CD4-positive, alpha-beta T cell (primary cell): ENCODE measurements at regions not wholly inside any gene's neighbourhood (a gene's known extent, or its start where the extent isn't known, plus 50 kb on each side); places are given as distances from the start of the nearest gene placed in this dataset.

ENCODE experiments used
- ATAC-seq: fragments of 200-7000 bp; cut with Tn5 transposase; one replicate; pipeline ENCODE4 v1.10.0; 2022; ENCODE audit warnings: mild to moderate bottlenecking; ENCODE audit not compliant: poor library complexity
- CTCF ChIA-PET: fragments of 350-600 bp; sonication (Branson Sonifier 250); formaldehyde crosslinking; loops from one replicate; lab custom pipeline; 2021; ENCODE audit warnings: antibody characterized with exemption, inconsistent platforms; lab: Charles Lee
- POLR2A ChIA-PET: fragments of 350-600 bp; sonication (Branson Sonifier 250); formaldehyde crosslinking; loops from one replicate; lab custom pipeline; 2021; ENCODE audit warnings: antibody characterized with exemption, inconsistent platforms; lab: Charles Lee
- DNase-seq, 14 experiments: peaks; one replicate each; pipeline ENCODE4 v3.0.0-alpha.2; 2013 to 2020; ENCODE audit warnings: mixed read lengths in 2 of 14
- H3K27ac ChIP-seq, 2 donors: one replicate each; pipeline versions ENCODE4 v1.5.1 to v1.7.0; 2013; ENCODE audit warnings: low read length in 2 of 2, low read depth in 1 of 2, mild to moderate bottlenecking in 1 of 2
- H3K27me3 ChIP-seq, 2 experiments: 1 replicate in 1 of 2; 2 replicates in 1 of 2; pipeline versions ENCODE4 v1.6.1 to v1.7.0; 2013; ENCODE audit warnings: low read length in 2 of 2, control low read depth in 1 of 2, mild to moderate bottlenecking in 1 of 2, moderate library complexity in 1 of 2; ENCODE audit not compliant: insufficient read depth in 2 of 2, control insufficient read depth in 1 of 2
- H3K36me3 ChIP-seq: one replicate; pipeline ENCODE4 v1.6.1; 2013; ENCODE audit warnings: low read length, control low read depth; ENCODE audit not compliant: insufficient read depth
- H3K4me1 ChIP-seq: one replicate; pipeline ENCODE4 v1.6.1; 2013; ENCODE audit warnings: low read length, control low read depth; ENCODE audit not compliant: insufficient read depth
- H3K4me3 ChIP-seq: one replicate; pipeline ENCODE4 v1.5.1; 2013; ENCODE audit warnings: mild to moderate bottlenecking, low read length, moderate library complexity
- H3K9me3 ChIP-seq, 2 experiments: 1 replicate in 1 of 2; 2 replicates in 1 of 2; pipeline versions ENCODE4 v1.6.1 to v1.7.0; 2013; ENCODE audit warnings: low read length in 2 of 2, mild to moderate bottlenecking in 2 of 2, control low read depth in 1 of 2, moderate library complexity in 1 of 2; ENCODE audit not compliant: control insufficient read depth in 1 of 2, insufficient read depth in 1 of 2
- H3K27ac Mint-ChIP-seq: one replicate; pipeline ENCODE4 v1.8.0; 2020; ENCODE audit warnings: mixed read lengths
- H3K27me3 Mint-ChIP-seq: one replicate; pipeline ENCODE4 v1.8.0; 2021; ENCODE audit warnings: mixed read lengths
- H3K36me3 Mint-ChIP-seq: one replicate; pipeline ENCODE4 v1.8.0; 2021; ENCODE audit warnings: low read depth, mixed read lengths
- H3K4me1 Mint-ChIP-seq: one replicate; pipeline ENCODE4 v1.8.0; 2021; ENCODE audit warnings: low read depth, mixed read lengths
- H3K4me3 Mint-ChIP-seq: one replicate; pipeline ENCODE4 v1.8.0; 2020; ENCODE audit warnings: mild to moderate bottlenecking, mixed read lengths
- H3K9me3 Mint-ChIP-seq: one replicate; pipeline ENCODE4 v1.8.0; 2020; ENCODE audit warnings: mixed read lengths
- intact Hi-C, 2 experiments: fragments of 100-400 bp; cut with DNase I in 1 of 2; cut with micrococcal nuclease in 1 of 2; formaldehyde crosslinking; loops; one replicate each; pipeline versions ENCODE4 v1.15.1 to v1.9.0; 2023 to 2025; cut with DNase I, micrococcal nuclease
- TF ChIP-seq, protein P1 (sequence below): fragments of 200-600 bp; IDR thresholded peaks from one replicate; pipeline ENCODE4 v1.8.0; 2022; ENCODE audit warnings: antibody characterized with exemption, mild to moderate bottlenecking

DNA sequence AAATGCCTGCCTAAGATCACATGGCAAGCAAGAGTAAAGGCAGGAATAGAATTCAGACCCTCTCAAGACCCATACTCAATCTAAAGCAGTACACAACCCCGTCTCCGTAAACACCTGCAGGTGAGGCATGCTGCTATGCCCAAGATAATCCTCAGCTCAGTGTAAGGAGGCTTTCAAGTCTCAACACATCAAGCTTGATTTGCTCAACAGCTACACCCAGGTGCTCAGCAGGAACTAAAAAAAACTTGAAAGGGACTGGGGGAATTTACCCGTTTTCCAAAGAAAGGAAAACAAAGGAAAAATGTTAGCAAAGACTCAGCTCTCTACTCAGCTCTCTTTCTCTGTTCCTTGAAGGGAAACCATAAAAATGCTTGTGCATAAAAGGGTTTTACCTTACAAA lies 301.8 kb downstream of the C1D start:
- CTCF ChIA-PET: no interaction called here
- H3K27me3 Mint-ChIP-seq: peaks cover 24% of the 10 kb centered on the region

DNA sequence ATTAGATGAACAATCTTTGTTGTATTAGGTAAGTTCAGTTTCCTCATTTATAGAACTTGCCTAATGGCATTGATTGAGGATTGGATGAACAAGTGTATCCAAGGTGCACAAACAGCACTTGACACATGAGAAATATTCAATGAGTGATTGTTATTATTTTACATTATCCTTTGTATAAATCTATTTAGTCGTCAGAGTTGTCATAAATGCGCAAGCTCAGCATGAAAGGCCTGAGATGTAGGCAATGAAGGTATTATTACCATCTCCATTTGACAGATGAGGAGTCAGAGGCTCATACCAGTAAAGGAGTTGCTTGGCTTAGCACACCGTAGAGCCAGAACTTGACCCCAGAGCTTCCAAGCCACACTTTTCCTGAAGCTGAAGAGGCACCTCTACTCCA lies 291.4 kb downstream of the C1D start:
- Histone ChIP-seq H3K4me1 (no peaks in the 10 kb centered on the region), H3K9me3 (no peaks in the 10 kb centered on the region), H3K36me3 (no peaks in the 10 kb centered on the region), H3K4me3 (no peak overlapping the region), H3K27ac (no peak overlapping the region), H3K27me3 (no peaks in the 10 kb centered on the region)
- DNase-seq (no peak), ATAC-seq (no peak)
- Mint-ChIP-seq H3K4me1 (no peaks in the 10 kb centered on the region), H3K36me3 (no peaks in the 10 kb centered on the region), H3K27me3 (peaks cover 24% of the 10 kb centered on the region), H3K9me3 (peaks cover 2% of the 10 kb centered on the region), H3K4me3 (no peak overlapping the region), H3K27ac (no peak overlapping the region)
- ChIA-PET CTCF (no interaction called here), POLR2A (no interaction called here)
- TF ChIP-seq, protein P1, sequence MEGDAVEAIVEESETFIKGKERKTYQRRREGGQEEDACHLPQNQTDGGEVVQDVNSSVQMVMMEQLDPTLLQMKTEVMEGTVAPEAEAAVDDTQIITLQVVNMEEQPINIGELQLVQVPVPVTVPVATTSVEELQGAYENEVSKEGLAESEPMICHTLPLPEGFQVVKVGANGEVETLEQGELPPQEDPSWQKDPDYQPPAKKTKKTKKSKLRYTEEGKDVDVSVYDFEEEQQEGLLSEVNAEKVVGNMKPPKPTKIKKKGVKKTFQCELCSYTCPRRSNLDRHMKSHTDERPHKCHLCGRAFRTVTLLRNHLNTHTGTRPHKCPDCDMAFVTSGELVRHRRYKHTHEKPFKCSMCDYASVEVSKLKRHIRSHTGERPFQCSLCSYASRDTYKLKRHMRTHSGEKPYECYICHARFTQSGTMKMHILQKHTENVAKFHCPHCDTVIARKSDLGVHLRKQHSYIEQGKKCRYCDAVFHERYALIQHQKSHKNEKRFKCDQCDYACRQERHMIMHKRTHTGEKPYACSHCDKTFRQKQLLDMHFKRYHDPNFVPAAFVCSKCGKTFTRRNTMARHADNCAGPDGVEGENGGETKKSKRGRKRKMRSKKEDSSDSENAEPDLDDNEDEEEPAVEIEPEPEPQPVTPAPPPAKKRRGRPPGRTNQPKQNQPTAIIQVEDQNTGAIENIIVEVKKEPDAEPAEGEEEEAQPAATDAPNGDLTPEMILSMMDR: no peak
- intact Hi-C loops: no loop called here

More for the DNA sequence above, 301.8 kb downstream of the C1D start:
- intact Hi-C loops: no loop called here
- Histone ChIP-seq H3K27me3 (peaks cover 0 to 3% of the 10 kb centered on the region in 2 experiments), H3K36me3 (no peaks in the 10 kb centered on the region), H3K9me3 (no peaks in the 10 kb centered on the region), H3K4me1 (no peaks in the 10 kb centered on the region), H3K27ac (no peak overlapping the region), H3K4me3 (no peak overlapping the region)
- no peak overlapping the region for H3K4me3 Mint-ChIP-seq
- no peaks in the 10 kb centered on the region for H3K36me3 Mint-ChIP-seq
- DNase-seq (no peak), ATAC-seq (no peak)
- POLR2A ChIA-PET: no interaction called here
- TF ChIP-seq, protein P1: no peak
- H3K4me1 Mint-ChIP-seq: no peaks in the 10 kb centered on the region
- no peaks in the 10 kb centered on the region for H3K9me3 Mint-ChIP-seq
- H3K27ac Mint-ChIP-seq: no peak overlapping the region

DNA sequence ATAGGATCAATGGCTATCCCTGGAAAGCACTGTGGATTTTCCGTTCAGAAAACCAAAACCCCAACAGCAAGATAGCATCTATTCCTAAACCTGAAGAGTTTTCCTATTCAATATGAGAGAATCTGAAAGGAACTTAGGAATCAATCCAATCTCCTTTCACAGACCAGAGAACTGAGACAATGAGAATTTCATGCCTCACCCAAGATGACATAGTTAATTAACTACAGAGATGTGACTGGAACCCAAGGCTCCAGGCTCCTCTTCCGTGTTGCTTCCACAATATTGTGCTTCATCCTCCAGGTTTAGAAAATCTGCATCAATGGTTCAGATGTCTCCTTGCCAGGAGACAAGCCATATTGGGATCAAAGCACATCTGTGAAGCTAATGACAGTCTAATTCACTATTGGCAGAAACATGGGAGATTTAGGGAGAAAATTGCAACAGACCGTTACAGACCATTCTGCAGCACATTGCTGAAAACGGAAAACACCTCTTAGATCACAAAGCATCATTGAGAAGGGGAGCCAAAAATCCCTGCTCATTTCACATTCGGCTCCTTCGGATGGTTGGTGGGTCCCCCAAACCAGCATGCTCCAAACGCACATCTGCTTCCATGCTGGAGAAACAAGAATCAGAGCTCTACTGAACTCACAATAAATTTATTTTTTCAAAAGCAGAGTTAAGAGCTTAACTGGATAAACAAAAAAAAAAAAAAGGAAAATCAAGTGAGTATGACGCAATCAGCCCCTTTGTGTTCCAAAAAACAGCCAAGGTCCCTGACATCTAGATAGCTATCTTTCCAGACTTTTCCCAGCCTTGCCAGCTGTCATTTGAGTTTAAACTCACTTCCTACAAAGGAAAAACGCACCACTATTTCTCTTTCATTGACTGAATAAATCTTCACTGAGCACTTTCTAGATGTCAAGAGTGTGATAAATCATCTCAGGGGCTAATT lies 290.3 kb downstream of the C1D start:
- Mint-ChIP-seq H3K27me3 (peaks cover 13% of the 10 kb centered on the region), H3K9me3 (peaks cover 2% of the 10 kb centered on the region), H3K27ac (no peak overlapping the region), H3K4me1 (no peaks in the 10 kb centered on the region), H3K4me3 (no peak overlapping the region), H3K36me3 (no peaks in the 10 kb centered on the region)
- intact Hi-C loops: no loop called here
- ATAC-seq (no peak), DNase-seq (no peak)
- TF ChIP-seq, protein P1: no peak
- Histone ChIP-seq H3K27me3 (no peaks in the 10 kb centered on the region), H3K27ac (no peak overlapping the region), H3K4me3 (no peak overlapping the region), H3K4me1 (no peaks in the 10 kb centered on the region), H3K9me3 (no peaks in the 10 kb centered on the region), H3K36me3 (no peaks in the 10 kb centered on the region)
- POLR2A ChIA-PET: no interaction called here
- CTCF ChIA-PET: no interaction called here
